ENCODE measurements at regions not wholly inside any gene's neighbourhood (a gene's known extent, or its start where the extent isn't known, plus 50 kb on each side); places are given as distances from the start of the nearest gene placed in this dataset.

- no peak for DNase-seq
- Histone ChIP-seq H3K36me3 (no peaks in the 10 kb centered on the region), H3K9me3 (replicated peaks) (peaks cover 9% of the 10 kb centered on the region), H3K27ac (replicated peaks) (no peak overlapping the region), H3K4me3 (no peak overlapping the region), H3K27me3 (ENCODE audit: low read depth) (no peaks in the 10 kb centered on the region), H3K4me1 (no peaks in the 10 kb centered on the region)
- intact Hi-C loops (cut with micrococcal nuclease): no loop called here
- TF ChIP-seq CTCF (IDR thresholded peaks at IDR 0.05; ENCODE audit: borderline replicate concordance): no peak
These were observed 350.1 kb downstream of the GRXCR1 start for GRCh38 chr4:43242606-43243005.

GRCh38 chr4:43243433-43244116 is 351.1 kb downstream of the GRXCR1 start:
- Histone ChIP-seq H3K27ac (replicated peaks) (no peak overlapping the region), H3K4me1 (no peaks in the 10 kb centered on the region), H3K27me3 (ENCODE audit: low read depth) (no peaks in the 10 kb centered on the region), H3K36me3 (no peaks in the 10 kb centered on the region), H3K4me3 (no peak overlapping the region), H3K9me3 (replicated peaks) (peaks cover 13% of the 10 kb centered on the region)
- intact Hi-C loops (cut with micrococcal nuclease): no loop called here
- TF ChIP-seq CTCF (IDR thresholded peaks at IDR 0.05; ENCODE audit: borderline replicate concordance): no peak
- no peak for DNase-seq

GRCh38 chr4:43244688-43245382 is 352.3 kb downstream of the GRXCR1 start:
- Histone ChIP-seq H3K4me1 (no peaks in the 10 kb centered on the region), H3K9me3 (replicated peaks) (peaks cover 18% of the 10 kb centered on the region), H3K4me3 (no peak overlapping the region), H3K27ac (replicated peaks) (no peak overlapping the region), H3K36me3 (no peaks in the 10 kb centered on the region), H3K27me3 (ENCODE audit: low read depth) (no peaks in the 10 kb centered on the region)
- intact Hi-C loops (cut with micrococcal nuclease): no loop called here
- DNase-seq: no peak
- TF ChIP-seq CTCF (IDR thresholded peaks at IDR 0.05; ENCODE audit: borderline replicate concordance): no peak

- Histone ChIP-seq H3K27ac (replicated peaks) (no peak overlapping the region), H3K9me3 (replicated peaks) (peaks cover 20% of the 10 kb centered on the region), H3K4me3 (no peak overlapping the region), H3K27me3 (ENCODE audit: low read depth) (no peaks in the 10 kb centered on the region), H3K4me1 (no peaks in the 10 kb centered on the region), H3K36me3 (no peaks in the 10 kb centered on the region)
- no peak for TF ChIP-seq CTCF (IDR thresholded peaks at IDR 0.05; ENCODE audit: borderline replicate concordance)
- intact Hi-C loops (cut with micrococcal nuclease): no loop called here
- no peak for DNase-seq
These were observed 359.3 kb downstream of the GRXCR1 start for GRCh38 chr4:43251841-43252240.

- intact Hi-C loops (cut with micrococcal nuclease): no loop called here
- no peak for TF ChIP-seq CTCF (IDR thresholded peaks at IDR 0.05; ENCODE audit: borderline replicate concordance)
- DNase-seq: no peak
- H3K9me3 ChIP-seq (replicated peaks): peaks cover 27% of the 10 kb centered on the region
- no peaks in the 10 kb centered on the region for H3K4me1 ChIP-seq
- no peaks in the 10 kb centered on the region for H3K27me3 ChIP-seq (ENCODE audit: low read depth)
- H3K27ac ChIP-seq (replicated peaks): no peak overlapping the region
- H3K4me3 ChIP-seq: no peak overlapping the region
- H3K36me3 ChIP-seq: no peaks in the 10 kb centered on the region
These were observed 361.0 kb downstream of the GRXCR1 start for GRCh38 chr4:43253541-43253940.

All from left ventricle myocardium inferior (tissue), 1 donor.